HG02759 (cell line): ENCODE measurements at regions not wholly inside any gene's neighbourhood (a gene's known extent, or its start where the extent isn't known, plus 50 kb on each side); places are given as distances from the start of the nearest gene placed in this dataset.

Source experiments
- ATAC-seq: cut with Tn5 transposase; IDR thresholded peaks from one replicate; pipeline ENCODE4 v1.9.1; 2021; ENCODE audit warnings: mild to moderate bottlenecking, moderate library complexity; ENCODE audit not compliant: unreplicated experiment

GRCh38 chr20:22333885-22334545 is 250.4 kb downstream of the FOXA2 start:
- ATAC-seq = peak; percentile 86

- no peak for ATAC-seq
Measured at GRCh38 chr20:22324505-22324904, 259.9 kb downstream of the FOXA2 start.

GRCh38 chr20:22322513-22322912 is 261.9 kb downstream of the FOXA2 start:
- ATAC-seq = no peak

GRCh38 chr20:22321191-22321590 is 263.2 kb downstream of the FOXA2 start:
- ATAC-seq = no peak

GRCh38 chr20:22320245-22320915 is 264.0 kb downstream of the FOXA2 start:
- ATAC-seq = no peak

GRCh38 chr20:22315771-22316170 is 268.6 kb downstream of the FOXA2 start:
- ATAC-seq = no peak

GRCh38 chr20:22315073-22315472 is 269.3 kb downstream of the FOXA2 start:
- ATAC-seq = no peak

- ATAC-seq = no peak
Measured at GRCh38 chr20:22312744-22313346, 271.5 kb downstream of the FOXA2 start.

GRCh38 chr20:22308934-22309333 is 275.4 kb downstream of the FOXA2 start:
- no peak for ATAC-seq

GRCh38 chr20:22307409-22307808 is 277.0 kb downstream of the FOXA2 start:
- no peak for ATAC-seq

- ATAC-seq = no peak
Measured at GRCh38 chr20:22305381-22305780, 279.0 kb downstream of the FOXA2 start.

- no peak for ATAC-seq
Measured at GRCh38 chr20:22303523-22303922, 280.8 kb downstream of the FOXA2 start.

GRCh38 chr20:22302039-22302438 is 282.3 kb downstream of the FOXA2 start:
- ATAC-seq = no peak

- no peak for ATAC-seq
Measured at GRCh38 chr20:22293886-22294285, 290.5 kb downstream of the FOXA2 start.

GRCh38 chr20:22289442-22289841 is 294.9 kb downstream of the FOXA2 start:
- ATAC-seq = no peak

GRCh38 chr20:22288957-22289356 is 295.4 kb downstream of the FOXA2 start:
- ATAC-seq = no peak

- no peak for ATAC-seq
Measured at GRCh38 chr20:22288156-22288555, 296.2 kb downstream of the FOXA2 start.

- ATAC-seq = no peak
Measured at GRCh38 chr20:22285555-22285954, 298.8 kb downstream of the FOXA2 start.

- ATAC-seq = no peak
Measured at GRCh38 chr20:22282696-22283095, 301.7 kb downstream of the FOXA2 start.

GRCh38 chr20:22274330-22274729 is 310.0 kb downstream of the FOXA2 start:
- no peak for ATAC-seq

GRCh38 chr20:22268675-22269074 is 315.7 kb downstream of the FOXA2 start:
- ATAC-seq = no peak

- ATAC-seq = no peak
Measured at GRCh38 chr20:22264917-22265316, 319.5 kb downstream of the FOXA2 start.
